Activated CD8-positive, alpha-beta memory T cell treated with anti-CD3 and anti-CD28 coated beads, Interleukin-2, amount 50 U/mL, for 48 hours (primary cell): ENCODE measurements at regions not wholly inside any gene's neighbourhood (a gene's known extent, or its start where the extent isn't known, plus 50 kb on each side); places are given as distances from the start of the nearest gene placed in this dataset.

ENCODE experiments used
- DNase-seq: peaks from one replicate; pipeline ENCODE4 v3.0.0-alpha.2; 2020

- peak; percentile 35 for DNase-seq
These were observed 117.7 kb upstream of the C1orf174 start for GRCh38 chr1:4017636-4018365.

- DNase-seq: peak; percentile 25
These were observed 118.5 kb upstream of the C1orf174 start for GRCh38 chr1:4018466-4019146.

- DNase-seq: no peak
These were observed 119.1 kb upstream of the C1orf174 start for GRCh38 chr1:4019147-4019521.

GRCh38 chr1:4019606-4020331 is 119.7 kb upstream of the C1orf174 start:
- no peak for DNase-seq

DNA sequence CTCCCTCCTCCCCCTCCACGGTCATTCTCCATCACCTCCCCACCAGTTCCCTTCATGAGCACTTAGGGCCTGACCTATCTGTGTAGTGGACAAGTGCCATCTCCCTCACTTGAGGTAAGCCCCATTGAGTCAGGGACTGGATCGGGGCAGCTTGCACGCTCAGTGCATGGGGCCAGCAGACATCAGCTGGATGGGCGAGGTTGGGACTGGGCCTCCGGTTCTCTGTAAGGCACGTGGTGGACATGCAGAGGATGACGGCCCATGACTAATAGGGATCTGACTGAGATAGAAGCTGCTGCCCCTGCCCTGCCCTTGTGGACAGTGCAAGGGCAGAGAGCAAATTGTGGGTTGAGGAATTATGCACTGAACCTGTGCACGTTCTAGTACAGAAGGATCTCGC is 120.4 kb upstream of the C1orf174 start:
- no peak for DNase-seq

- no peak for DNase-seq
These were observed 121.3 kb upstream of the C1orf174 start for GRCh38 chr1:4021136-4021973.

DNA sequence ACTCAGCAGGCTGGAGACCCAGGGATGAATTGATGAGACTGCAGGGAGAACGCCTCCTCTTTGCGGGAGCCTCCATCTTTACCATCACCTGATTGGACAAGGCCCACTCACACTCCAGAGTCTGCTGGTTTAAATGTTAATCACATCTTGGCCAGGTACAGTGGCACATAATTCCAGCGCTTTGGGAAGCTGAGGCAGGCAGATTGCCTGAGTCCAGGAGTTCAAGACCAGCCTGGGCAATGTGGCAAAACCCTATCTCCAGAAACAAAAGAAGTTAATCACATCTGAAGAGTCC is 121.8 kb upstream of the C1orf174 start:
- DNase-seq: no peak

GRCh38 chr1:4022715-4023114 is 122.6 kb upstream of the C1orf174 start:
- DNase-seq: no peak

- DNase-seq: no peak
These were observed 123.6 kb upstream of the C1orf174 start for GRCh38 chr1:4023678-4024077.

- DNase-seq: no peak
These were observed 124.7 kb upstream of the C1orf174 start for GRCh38 chr1:4024811-4025210.

DNA sequence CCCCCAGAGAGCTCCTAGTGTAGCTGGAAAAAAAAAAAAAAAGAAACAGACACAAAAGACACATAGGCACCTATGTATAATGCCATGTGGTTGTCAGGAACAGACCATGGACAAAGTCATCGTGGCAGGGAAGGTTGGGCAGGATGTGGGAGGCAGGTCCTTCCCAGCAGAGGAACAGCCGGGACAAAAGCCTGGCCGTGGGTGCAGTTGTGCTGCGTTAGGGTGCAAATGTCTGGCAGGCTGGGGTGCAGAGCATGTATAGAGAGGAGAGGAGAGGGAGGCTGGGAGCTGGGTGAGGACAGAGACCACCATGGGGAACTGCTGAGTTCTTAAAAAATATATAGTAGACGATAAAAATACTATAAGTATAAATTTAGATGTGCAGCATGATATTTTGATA is 125.7 kb upstream of the C1orf174 start:
- DNase-seq: no peak

GRCh38 chr1:4027008-4027407 is 126.9 kb upstream of the C1orf174 start:
- no peak for DNase-seq

GRCh38 chr1:4027492-4028138 is 127.5 kb upstream of the C1orf174 start:
- DNase-seq: no peak

GRCh38 chr1:4028139-4028501 is 128.0 kb upstream of the C1orf174 start:
- no peak for DNase-seq

DNA sequence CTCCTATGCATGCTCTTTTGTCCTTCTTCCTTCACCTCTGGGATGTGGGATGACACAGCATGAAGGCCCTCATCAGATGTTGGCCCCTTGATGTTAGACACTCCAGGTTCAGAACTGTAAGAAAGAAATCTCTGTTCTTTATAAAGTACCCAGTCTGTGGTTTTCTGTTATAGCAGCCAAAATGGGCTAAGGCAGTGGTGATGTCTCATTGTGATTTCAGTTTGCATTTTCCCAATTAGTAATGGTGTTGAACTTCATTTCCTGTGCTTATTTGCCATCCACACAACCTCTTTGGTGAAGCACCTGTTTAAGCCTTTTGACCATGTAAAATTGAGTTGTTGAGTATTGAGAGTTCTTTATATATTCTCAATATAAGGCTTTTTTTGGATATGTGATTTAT is 129.3 kb upstream of the C1orf174 start:
- no peak for DNase-seq

- DNase-seq: no peak
These were observed 132.5 kb upstream of the C1orf174 start for GRCh38 chr1:4032571-4032970.

DNA sequence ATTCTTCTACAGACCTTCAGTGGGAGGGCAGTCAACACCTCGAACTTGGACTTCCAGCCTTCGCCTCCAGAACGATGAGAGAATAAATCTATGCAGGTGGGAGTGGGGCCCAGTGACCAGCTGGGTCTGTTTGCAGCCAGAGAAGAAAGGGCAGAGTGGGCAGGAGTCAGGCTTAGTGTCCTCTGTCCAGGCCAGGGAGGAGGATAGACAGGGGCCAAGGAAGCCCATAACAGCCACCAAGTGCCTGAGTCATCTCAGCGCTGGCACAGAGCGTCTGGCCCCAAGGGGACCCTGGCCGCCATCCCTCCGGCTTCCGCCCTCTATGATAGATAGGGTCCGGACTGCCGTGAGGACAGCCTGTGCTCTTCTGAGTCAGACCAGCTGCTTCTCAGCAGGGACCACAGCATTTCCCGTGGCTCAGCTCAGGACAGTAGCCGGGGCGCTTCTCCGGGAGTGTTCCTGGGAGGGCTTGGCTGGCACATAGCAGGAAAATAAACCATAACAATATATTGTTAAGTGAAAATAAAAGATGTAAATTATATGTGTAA is 133.1 kb upstream of the C1orf174 start:
- no peak for DNase-seq

DNA sequence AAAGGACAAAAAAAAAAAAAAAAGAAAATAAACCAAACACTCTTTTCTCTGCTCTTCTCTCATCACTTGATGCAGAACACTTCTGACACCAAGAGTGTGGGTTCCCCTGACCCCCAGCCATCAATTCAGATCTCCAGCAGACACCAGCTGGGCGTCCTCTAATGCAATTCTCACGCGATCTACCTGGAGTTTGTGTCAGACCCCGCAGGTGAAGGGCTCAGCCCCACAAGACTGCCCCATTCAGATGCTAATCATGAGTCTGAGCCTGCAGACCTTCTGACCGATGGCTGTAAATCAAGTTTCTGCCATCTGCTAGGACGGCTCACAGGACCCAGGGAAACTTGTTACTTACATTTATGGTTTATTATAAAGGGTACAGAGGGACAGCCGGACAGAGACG is 133.6 kb upstream of the C1orf174 start:
- DNase-seq: no peak

- DNase-seq: no peak
These were observed 134.3 kb upstream of the C1orf174 start for GRCh38 chr1:4034318-4034887.

- DNase-seq: no peak
These were observed 144.9 kb upstream of the C1orf174 start for GRCh38 chr1:4044967-4045366.

DNA sequence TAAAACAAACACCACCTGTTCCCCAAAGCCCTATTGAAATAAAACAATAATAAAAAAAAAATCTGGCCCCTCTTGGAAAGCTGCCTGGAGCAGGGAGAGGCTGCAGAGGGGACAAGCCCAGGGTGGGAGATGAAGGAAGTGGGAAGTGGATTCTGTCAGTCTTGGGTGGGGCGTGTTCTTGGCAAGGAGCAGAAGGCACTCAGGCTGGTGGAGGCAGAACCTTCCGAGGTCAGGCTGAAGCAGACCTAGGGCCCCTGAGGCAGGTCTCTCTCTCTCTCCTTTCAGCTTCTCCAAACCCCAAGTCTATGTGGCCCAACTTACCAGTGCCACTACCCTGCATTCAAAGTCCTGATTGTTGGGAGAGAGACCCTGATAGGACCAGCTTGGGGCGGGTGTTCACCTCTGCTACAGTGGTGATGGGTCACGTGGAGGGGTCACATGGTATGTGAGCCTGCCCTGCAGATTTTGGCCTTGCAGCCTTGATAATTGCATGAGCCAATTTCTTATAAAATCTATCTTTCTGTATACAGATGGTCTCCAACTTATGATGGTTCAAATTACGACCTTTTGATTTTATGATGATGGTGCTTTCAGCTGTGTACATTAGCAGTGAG is 145.4 kb upstream of the C1orf174 start:
- DNase-seq: no peak
